H1 (cell line): ENCODE measurements at regions not wholly inside any gene's neighbourhood (a gene's known extent, or its start where the extent isn't known, plus 50 kb on each side); places are given as distances from the start of the nearest gene placed in this dataset.

Experiments
- SP4 ChIP-seq: IDR thresholded peaks from 2 replicates; pipeline ENCODE4 v1.6.1; 2012; ENCODE audit warnings: low read length, inconsistent platforms

GRCh38 chr19:27779954-27780353 is 1433.0 kb downstream of the UQCRFS1 start (continued):
- TF ChIP-seq SP4, result no peak
